OCI-LY3 (cell line): ENCODE measurements at regions not wholly inside any gene's neighbourhood (a gene's known extent, or its start where the extent isn't known, plus 50 kb on each side); places are given as distances from the start of the nearest gene placed in this dataset.

Source experiments
- EZH2phosphoT487 ChIP-seq: fragments of 200-600 bp; shearing (Covaris generic); IDR thresholded peaks from 2 replicates; pipeline ENCODE4 v1.6.1; 2018; ENCODE audit warnings: antibody characterized with exemption, mixed run types, low read depth
- TF ChIP-seq, protein P1 (sequence below): fragments of 200-600, 300-600 bp; sonication (generic); IDR thresholded peaks from 2 replicates; pipeline ENCODE4 v1.5.1; 2014; ENCODE audit warnings: antibody characterized with exemption, low read length, low read depth

DNA sequence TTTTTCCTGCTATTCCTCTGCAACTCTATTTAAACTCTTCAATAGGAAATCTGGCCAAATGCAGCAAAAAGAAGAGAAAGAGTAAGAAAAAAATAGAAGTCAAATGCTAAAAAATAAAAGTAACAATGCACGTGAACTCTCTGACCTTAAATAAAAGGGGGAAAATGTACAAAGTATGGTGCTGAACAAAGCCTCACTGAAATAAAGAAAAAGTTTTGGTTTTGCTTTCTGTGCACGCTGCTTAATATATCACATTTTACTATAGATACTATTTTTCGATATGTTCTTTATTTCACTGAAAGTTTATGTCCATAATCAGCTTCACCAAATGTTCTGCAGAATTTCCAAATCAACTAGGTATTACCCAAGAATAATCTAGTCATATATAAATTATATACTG, 396.3 kb downstream of the CBLN2 start:
- TF ChIP-seq, protein P1, sequence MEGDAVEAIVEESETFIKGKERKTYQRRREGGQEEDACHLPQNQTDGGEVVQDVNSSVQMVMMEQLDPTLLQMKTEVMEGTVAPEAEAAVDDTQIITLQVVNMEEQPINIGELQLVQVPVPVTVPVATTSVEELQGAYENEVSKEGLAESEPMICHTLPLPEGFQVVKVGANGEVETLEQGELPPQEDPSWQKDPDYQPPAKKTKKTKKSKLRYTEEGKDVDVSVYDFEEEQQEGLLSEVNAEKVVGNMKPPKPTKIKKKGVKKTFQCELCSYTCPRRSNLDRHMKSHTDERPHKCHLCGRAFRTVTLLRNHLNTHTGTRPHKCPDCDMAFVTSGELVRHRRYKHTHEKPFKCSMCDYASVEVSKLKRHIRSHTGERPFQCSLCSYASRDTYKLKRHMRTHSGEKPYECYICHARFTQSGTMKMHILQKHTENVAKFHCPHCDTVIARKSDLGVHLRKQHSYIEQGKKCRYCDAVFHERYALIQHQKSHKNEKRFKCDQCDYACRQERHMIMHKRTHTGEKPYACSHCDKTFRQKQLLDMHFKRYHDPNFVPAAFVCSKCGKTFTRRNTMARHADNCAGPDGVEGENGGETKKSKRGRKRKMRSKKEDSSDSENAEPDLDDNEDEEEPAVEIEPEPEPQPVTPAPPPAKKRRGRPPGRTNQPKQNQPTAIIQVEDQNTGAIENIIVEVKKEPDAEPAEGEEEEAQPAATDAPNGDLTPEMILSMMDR: no peak
- TF ChIP-seq EZH2phosphoT487: no peak
